ENCODE measurements at regions not wholly inside any gene's neighbourhood (a gene's known extent, or its start where the extent isn't known, plus 50 kb on each side); places are given as distances from the start of the nearest gene placed in this dataset.
"Not testable (repeated sequence)": the region's sequence is repeated elsewhere in the genome, so short reads cannot be mapped to it uniquely, and the experiment has no call there.

DNA sequence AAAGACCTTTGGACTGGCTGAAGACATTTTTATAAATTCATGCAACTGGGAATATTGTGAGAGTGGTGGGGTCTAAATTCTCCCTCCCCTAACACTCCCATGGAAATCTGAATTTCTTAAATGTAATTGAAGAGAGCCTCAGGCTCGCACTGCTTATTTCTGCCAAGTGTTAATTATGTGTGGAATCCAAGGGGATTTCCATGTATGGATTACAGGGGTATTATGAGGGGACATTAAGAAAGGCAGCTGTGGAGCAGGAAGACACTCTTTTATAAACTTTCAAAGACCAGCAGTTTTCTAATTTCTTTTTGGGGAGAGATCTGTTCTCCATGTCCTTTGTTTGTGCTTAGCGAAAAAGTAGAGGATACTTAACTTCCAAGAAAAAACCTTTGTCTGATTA lies 152.1 kb upstream of the TBL1XR1 start:
- no peak overlapping the region for H3K4me3 ChIP-seq (replicated peaks; ENCODE audit: low read depth, low read length)
- DNase-seq (ENCODE audit: low read depth), result no peak
- TF ChIP-seq CTCF (IDR thresholded peaks at IDR 0.05; ENCODE audit: low read length, missing control alignments), result no peak

- DNase-seq (ENCODE audit: low read depth), result no peak
- TF ChIP-seq CTCF (IDR thresholded peaks at IDR 0.05; ENCODE audit: low read length, missing control alignments), result no peak
Observed at GRCh38 chr3:177350121-177350520, 152.8 kb upstream of the TBL1XR1 start.

DNA sequence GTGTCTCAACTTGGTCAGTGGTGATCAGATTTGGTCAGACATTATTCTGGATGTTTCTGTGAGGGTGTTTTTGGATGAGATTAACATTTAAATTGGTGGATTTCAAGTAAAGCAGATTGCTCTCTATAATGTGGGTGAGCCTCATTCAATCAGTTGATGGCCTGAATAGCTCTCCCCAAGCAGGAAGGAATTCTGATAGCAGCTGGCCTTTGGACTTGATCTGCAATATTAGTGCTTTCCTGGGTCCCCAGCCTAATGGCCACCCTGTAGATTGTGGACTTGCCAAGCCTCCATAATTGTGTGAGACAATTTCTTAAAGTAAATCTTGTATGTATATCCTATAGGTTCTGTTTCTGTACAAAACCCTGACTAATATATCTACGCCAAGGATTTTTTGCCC lies 153.9 kb upstream of the TBL1XR1 start:
- no peak overlapping the region for H3K4me3 ChIP-seq (replicated peaks; ENCODE audit: low read depth, low read length)
- no peak for TF ChIP-seq CTCF (IDR thresholded peaks at IDR 0.05; ENCODE audit: low read length, missing control alignments)
- no peak for DNase-seq (ENCODE audit: low read depth)

More at GRCh38 chr3:177350121-177350520, 152.8 kb upstream of the TBL1XR1 start:
- no peak overlapping the region for H3K4me3 ChIP-seq (replicated peaks; ENCODE audit: low read depth, low read length)

- TF ChIP-seq CTCF (IDR thresholded peaks at IDR 0.05; ENCODE audit: low read length, missing control alignments), result no peak
- no peak overlapping the region for H3K4me3 ChIP-seq (replicated peaks; ENCODE audit: low read depth, low read length)
- DNase-seq (ENCODE audit: low read depth), result no peak
Observed at GRCh38 chr3:177351757-177352158, 154.5 kb upstream of the TBL1XR1 start.

DNA sequence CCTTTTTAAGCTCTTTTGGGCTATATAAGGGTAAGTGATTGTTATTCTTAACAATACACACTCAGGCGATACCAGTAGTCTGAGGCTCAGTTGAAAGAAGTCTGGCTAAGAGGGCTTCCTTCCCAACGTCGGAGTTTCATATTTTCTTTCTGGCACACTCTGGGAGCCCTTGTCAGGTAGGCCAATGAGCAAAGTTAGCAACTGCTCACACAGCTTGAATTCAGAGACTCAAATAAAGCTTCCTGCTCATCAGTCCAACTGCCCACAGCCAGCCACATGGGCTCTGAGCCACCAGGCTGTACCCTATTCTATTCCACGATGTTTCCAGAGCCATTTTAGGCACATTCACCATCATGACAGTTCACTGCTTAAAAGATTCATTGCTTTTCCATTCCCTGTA lies 155.1 kb upstream of the TBL1XR1 start:
- TF ChIP-seq CTCF (IDR thresholded peaks at IDR 0.05; ENCODE audit: low read length, missing control alignments), result no peak
- no peak overlapping the region for H3K4me3 ChIP-seq (replicated peaks; ENCODE audit: low read depth, low read length)
- no peak for DNase-seq (ENCODE audit: low read depth)

DNA sequence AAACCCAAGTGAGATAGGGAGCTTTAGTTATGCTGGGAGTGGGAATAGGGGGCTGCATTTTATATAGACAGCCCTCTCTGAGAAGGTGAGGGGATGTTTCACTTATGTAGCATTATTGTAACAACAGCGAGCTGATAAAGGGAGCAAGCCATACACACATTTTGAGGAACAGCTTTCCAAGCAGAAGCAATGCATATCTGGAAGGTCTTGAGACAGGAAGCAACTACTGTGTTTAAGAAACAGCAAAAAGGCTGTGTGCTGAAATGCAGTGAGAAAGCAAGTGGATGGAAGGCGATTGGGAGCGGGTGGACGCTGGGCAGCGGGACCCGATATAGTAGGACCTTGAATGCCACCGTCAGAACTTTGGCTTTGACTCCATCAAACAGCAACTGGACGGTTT lies 155.9 kb upstream of the TBL1XR1 start:
- no peak for DNase-seq (ENCODE audit: low read depth)
- H3K4me3 ChIP-seq (replicated peaks; ENCODE audit: low read depth, low read length), result no peak overlapping the region
- no peak for TF ChIP-seq CTCF (IDR thresholded peaks at IDR 0.05; ENCODE audit: low read length, missing control alignments)

DNA sequence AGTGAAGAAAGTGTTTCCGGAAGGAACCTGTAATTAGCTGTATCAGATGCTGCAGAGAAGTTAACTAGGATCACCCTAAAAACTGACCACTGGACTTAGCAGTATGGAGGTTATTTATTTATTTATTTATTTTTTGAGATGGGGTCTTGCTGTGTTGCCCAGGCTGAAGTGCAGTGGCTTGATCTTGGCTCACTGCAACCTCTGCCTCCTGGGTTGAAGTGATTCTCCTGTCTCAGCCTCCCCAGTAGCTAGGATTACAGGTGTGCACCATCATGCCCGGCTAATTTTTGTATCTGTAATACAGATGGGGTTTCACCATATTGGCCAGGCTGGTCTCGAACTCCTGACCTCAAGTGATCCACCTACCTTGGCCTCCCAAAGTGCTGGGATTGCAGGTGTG lies 156.6 kb upstream of the TBL1XR1 start:
- not testable (repeated sequence) for H3K4me3 ChIP-seq (replicated peaks; ENCODE audit: low read depth, low read length); DNase-seq (ENCODE audit: low read depth)

DNA sequence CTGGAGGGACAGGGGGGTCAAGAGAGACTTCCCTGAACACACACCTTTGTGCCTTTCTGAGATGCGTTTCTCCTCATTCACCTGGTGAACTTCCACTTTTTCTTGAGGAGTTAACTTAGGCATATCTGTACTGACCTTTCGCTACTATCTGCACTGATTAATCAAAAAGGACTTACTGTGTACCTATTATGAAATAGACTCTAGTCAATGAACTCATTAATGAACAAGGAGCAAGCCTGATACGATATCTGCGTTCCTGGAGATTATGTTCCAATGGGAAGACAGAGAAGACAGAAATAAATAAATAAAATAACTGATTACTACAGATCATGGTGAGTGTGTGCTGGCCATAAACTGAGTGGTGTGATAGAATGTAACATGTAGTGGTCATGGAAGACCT lies 157.2 kb upstream of the TBL1XR1 start:
- no peak overlapping the region for H3K4me3 ChIP-seq (replicated peaks; ENCODE audit: low read depth, low read length)
- DNase-seq (ENCODE audit: low read depth), result no peak
- no peak for TF ChIP-seq CTCF (IDR thresholded peaks at IDR 0.05; ENCODE audit: low read length, missing control alignments)

Measured in fibroblast of pulmonary artery (primary cell).